Endometrium (tissue), 2 donors: ENCODE measurements at regions not wholly inside any gene's neighbourhood (a gene's known extent, or its start where the extent isn't known, plus 50 kb on each side); places are given as distances from the start of the nearest gene placed in this dataset.
"Not testable (repeated sequence)": the region's sequence is repeated elsewhere in the genome, so short reads cannot be mapped to it uniquely, and the experiment has no call there.

Experiments
- FAIRE-seq: peaks from 2 replicates; lab custom pipeline; 2012; peaks lifted over from hg19 to GRCh38; lab: Jason Lieb, UNC
- donor health status: control.
- donor health status: control.

DNA sequence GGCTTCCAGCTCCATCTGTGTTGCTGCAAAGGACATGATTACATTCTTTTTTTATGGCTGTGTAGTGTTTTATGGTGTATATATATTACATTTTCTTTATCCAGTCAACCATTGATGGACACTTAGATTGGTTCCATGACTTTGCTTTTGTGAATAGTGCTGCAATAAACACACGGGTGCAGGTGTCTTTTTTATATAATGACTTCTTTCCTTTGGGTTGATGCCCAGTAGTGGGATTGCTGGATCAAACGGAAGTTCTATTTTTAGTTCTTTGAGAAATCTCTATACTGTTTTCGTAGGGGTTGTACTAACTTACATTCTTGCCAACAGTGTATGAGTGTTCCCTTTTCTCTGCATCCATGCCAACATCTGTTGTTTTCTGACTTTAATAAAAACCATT lies 189.7 kb downstream of the ACTR3B start:
- no peak for FAIRE-seq

DNA sequence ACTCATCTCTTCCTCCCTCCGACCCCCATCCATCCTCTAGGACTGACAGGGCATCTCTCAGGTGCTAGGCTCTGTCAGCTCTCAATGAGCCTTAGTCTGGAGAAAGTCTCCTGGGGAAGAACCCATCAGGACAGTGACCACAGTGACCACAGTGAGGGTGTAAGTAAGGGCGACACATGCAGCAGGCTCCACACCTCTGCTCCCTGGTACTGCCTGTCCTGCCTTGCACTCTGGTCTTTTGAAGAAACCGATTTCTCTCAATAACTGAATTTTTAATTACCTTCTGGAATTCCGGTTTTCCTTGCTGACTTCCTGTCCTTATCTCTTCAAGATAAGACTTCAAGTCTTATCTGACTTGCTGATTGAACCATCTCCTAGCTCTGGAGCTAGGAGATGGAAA lies 190.2 kb downstream of the ACTR3B start:
- no peak for FAIRE-seq

DNA sequence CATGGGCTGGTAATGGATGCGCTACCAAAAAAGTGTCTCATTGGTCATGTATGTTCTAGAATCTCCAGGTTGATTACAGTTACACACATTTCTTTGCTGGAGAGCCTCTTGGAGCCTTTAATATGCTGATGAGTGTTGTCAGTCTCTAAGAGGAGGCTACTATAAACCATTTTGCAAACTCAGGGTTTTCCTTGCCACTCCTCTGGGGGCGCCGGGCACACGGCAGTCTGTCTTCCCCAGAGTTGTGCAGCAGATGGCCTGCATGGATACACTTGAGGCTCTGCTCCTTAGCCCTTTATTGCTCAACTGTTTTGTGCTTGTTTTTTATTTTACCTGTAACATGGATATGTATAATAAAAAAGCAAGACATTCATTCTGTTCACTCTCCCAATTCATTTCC lies 196.5 kb downstream of the ACTR3B start:
- no peak for FAIRE-seq

DNA sequence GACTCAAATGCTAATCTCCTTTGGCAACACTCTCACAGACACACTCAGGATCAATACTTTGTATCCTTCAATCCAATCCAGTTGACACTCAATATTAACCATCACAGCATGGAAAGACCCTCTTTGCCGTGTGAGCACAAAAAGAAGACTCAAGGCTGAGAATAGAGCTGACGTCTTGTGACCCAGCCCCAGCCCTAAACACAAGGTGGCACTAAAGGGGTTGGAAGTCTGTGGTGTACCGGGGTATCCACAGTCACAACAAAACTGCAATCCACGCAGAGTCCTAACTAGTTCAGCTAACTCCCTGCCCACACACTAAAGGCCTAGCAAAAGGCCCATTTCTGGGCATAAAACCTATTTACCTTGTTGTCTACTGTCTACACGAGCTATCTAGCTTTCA lies 200.1 kb downstream of the ACTR3B start:
- FAIRE-seq = no peak

DNA sequence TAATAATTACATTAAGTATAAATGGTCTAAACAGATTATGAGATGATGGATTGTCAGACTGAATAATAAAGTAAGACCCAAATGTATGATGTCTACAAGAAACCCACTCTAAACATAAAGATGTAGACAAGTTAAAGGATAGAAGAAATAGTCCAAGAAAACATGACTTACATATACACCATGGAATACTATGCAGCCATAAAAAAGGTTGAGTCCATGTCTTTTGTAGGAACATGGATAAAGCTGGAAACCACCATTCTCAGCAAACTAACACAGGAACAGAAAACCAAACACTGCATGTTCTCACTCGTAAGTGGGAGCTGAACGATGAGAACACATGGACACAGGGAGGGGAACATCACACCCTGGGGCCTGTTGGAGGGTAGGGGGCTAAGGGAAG lies 202.2 kb downstream of the ACTR3B start:
- not testable (repeated sequence) for FAIRE-seq

DNA sequence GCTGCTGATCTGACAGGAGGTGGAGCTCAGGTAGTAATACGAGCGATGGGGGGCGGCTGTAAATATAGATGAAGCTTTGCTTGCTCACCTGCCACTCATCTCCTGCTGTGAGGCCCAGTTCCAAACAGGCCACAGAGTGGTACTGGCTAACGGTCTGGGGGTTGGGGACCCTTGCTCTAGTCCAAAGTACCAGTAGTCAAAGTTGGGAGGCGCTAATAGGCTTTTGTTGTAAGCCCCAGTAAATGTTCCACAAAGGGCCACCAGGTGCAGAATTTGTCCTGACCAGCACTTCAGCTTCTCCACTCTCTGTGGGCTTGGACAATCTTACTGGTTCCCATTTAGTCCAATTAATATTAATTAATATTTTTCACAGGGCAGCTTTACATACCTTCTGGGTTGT lies 206.6 kb downstream of the ACTR3B start:
- no peak for FAIRE-seq

DNA sequence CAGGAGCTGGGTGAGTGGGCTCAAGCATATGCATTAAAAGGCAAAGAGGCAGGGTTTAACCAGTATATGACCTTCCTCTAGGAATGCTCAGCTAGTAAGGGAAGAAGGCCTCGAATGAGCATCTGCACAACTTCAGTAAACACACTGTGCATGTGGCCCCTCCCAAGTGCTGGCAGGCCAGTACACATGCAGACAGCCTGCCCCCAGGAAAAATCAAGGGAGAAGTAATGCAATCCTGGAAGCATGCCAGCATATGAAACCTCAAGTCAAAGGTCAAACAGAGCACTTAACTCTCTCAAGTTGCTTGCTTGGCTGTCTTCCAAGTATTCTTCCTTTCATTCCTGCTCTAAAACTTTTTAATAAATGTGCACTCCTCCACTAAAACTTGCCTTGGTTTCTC lies 208.4 kb downstream of the ACTR3B start:
- no peak for FAIRE-seq

DNA sequence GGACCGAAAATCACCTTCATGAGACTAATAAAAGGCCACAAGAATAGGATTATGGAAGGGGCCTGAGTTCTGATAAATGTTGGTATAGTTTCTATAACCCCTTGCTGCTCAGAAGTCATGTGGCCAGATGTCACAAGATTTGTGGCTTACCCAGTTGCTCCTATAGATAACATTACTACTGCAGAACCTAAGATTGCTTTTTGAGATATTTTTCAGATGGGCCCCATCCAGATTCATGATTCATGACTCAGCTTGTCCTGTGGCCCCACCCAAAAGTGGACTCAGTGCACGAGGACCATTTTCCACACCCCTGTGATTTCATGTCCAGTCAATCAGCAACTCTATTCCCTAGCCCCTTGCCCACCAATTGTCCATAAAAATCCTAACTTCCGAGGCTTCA lies 209.0 kb downstream of the ACTR3B start:
- no peak for FAIRE-seq

DNA sequence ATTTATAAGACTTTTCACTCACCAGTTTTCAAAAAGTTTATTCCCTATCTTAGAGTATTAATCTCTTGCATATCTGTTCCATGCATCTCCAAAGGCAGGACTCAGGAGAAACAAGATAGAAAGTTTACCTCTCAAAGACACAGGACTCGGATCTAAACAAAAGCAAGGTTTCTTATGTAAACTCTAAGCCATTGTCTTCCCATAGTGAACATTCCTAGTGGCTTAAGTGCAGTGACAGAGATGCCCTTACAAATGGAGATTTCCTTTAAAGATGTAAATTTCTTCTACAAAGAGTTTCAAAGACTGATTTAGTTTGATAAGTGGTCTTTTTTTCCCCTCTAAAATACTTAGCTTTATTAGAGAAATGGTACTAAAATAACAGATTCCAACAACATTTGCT lies 209.8 kb downstream of the ACTR3B start:
- no peak for FAIRE-seq

DNA sequence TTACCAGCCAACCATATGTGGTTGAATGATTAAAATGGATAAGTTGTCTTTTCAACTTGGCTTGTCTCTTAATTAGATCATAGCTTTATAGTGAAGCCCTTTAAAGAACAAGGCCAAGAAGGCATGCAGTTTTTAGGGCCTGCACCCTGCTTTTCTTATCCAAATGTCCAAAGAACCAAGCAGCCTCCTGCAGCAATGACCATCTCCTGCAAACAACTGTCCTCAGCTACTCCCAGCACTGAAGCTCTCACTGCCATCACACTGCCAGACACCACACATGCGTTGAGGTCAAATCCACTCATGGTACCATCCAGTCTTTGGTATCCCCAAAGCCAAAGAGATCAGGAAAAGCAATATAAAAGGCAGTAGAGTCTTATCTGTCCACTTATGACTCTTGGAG lies 210.3 kb downstream of the ACTR3B start:
- FAIRE-seq = no peak

DNA sequence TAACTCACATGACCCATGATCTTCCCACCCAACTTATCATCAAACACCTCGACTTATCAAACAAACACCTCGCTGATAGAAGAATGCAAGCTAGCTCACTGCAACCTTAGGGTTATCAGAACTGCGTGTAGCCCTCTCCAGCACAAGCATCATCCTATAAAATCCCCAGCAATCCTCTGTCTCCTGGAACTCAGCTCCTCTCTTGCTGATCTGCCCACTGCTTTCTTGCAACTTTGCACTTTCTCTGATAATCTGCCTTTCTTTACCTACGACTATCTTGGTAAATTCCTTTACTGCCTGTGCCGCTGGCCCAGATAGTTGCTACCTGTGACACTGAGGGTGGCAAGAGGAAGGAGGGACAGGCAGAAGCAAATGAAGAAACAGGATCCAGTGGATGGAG lies 210.9 kb downstream of the ACTR3B start:
- FAIRE-seq = no peak

DNA sequence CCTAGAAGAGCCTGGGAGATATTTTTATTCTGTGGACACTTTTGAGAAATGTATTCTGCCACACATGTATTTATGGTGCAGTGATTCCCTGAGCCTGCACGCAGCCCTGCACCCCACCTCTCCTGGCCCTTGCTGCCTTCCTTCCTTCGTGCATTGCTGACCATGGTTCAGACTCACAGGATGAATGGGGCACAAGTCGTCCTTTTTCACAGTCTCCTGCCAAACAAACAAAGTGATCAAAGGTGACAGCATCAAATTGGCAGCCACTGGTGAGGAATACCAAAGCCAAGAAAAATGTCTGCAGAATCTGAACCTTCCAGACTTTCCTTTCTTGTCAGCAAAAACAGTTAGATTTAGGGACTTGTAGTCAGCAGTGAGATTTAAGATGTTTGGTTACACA lies 215.0 kb downstream of the ACTR3B start:
- no peak for FAIRE-seq

DNA sequence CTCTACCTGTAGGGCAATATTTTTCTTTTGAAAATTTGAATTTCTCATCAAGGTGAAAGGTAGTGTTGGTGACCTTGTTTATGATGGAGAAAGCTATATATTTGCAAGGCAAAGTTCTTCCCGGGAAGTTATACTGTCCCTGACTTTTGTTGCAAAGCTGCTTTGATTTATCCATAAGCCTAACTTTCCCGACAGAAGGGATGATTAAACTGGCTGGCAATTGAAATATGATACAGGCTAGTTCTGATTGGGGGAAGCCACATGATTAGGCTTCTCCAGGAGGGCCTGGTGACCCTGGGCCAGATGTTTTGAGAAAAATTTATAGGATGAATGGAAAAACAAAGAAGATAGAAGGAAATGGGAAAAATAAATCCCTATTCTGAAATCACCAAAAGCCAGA lies 215.5 kb downstream of the ACTR3B start:
- FAIRE-seq = peak; percentile 96

DNA sequence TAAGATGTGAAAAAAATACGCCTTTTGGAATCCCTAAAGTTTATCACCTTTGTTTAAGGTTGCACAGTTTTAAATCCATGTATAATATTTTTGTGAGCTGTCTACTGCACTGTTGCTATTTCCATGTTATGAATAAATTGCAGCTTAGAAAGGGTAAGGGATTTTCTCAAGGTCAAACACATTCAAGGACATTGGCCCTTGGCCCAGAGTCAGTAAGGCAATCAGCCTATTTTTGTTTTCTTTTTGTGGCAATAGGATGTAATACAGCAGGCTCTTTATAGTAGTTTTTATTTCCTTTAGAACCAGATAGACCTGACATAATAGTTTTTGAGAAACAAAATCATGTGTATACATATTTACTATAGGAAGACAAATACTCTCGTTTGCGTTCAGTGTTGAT lies 219.8 kb downstream of the ACTR3B start:
- no peak for FAIRE-seq

DNA sequence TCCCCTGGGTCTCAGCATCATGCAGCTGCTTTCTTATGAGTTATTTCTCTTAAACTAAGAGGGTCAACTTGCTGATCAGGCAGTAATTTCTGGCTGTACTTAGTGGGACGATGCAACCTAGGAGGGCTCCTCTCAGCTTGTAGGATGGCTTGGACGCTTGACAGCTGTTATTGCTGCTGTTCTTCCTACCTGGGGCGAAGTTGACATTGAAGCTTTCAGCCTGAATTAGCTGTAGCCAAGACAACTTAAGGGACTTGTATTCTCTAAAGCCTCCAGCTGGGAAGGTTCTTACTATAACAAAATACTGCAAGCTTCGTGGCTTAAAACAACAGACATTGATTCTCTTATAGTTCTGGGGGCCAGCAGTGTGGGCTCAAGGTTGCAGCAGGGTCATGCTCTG lies 224.9 kb downstream of the ACTR3B start:
- no peak for FAIRE-seq

DNA sequence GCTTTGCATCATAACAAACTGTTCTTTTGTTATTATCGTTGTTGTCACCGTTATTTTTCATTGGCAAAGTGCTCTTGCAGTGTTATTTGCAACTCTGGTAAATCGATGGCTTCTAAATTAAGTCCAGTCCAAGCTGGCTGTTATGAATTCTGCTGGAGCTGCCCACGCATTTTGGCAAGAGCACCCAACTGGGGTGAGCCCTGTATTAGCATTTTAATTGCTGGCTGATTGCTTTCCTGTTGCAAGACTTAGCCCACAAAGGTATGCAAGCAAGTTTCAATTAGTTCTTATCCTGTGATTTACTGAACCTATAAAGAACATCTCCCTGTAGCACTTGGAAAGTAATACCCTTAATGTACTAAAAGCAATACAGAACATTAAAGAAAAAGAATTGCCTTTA lies 226.8 kb downstream of the ACTR3B start:
- FAIRE-seq = no peak

DNA sequence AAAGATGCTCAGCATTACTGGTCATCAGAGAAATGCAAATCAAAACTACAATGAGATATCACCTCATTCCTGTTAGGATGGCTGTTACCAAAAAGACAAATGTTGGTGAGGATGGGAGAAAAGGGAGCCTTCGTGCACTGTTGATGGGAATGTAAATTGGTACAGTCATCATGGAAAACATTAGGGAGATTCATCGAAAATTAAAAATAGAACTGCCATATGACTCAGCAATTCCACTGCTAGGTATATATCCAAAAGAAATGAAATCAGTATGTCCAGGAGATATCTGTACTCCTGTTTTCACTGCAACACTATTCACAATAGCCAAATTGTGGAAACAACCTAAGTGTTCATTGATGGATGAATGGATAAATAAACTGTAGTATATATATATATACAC lies 228.1 kb downstream of the ACTR3B start:
- no peak for FAIRE-seq

DNA sequence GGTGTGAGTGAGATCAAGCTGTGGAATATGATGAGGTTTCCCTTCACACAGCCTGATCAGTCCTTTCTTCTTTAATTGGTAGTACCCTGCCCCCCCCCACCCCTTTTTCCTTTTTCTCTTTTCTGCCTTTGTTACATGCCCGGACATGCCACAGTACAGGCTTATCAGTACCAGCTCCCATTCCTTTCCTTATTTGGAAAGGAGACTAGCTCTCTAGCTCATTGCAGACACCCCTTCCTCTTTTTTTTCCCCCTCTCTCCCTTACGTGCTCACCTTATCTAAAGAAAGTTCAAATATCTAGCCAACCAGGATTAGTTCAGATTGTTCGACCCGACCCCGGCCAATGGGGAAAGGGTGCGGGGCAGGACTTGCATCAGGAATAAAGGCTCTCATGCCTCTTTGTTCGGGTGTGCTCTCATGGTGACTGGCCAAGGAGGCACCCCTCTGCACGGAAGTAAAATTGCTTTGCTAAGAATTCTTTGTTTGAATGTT lies 230.4 kb downstream of the ACTR3B start:
- no peak for FAIRE-seq

DNA sequence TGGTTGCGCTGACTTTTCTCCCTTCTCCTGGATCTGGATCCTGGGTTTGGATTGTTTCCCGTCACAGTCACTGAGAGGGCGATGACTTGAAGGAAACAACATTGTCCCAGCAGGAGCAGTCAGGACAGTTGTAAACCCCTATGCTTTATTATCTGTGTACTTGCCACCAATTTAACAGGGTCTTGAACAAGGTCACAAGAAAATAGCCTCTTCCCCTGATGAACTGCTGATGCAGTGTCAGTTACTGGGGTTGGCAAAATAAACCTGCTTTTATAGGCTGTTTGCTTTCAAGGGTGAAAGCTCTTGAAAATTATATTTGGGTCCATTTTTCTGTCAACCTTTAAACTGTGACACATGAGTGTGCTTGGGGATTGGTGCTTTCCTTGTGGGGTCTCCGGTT lies 238.9 kb downstream of the ACTR3B start:
- no peak for FAIRE-seq

DNA sequence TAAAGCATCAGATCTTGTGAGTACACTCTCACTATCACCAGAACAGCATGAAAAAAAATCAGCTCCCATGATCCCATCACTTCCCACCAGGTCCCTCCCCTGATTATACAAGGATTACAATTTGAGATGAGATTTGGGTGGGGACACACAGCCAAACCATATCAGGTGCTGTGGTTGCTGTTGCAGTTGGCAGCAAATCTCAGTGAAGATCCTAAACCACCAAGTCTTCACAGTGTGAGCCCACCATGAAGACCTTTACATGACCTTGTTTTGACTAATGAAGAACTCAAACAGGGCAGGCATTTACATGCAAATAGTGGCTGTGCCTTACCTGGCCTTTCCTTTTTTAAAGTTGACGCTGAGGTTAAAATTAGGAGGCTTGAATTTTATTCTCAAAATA lies 242.6 kb downstream of the ACTR3B start:
- no peak for FAIRE-seq

DNA sequence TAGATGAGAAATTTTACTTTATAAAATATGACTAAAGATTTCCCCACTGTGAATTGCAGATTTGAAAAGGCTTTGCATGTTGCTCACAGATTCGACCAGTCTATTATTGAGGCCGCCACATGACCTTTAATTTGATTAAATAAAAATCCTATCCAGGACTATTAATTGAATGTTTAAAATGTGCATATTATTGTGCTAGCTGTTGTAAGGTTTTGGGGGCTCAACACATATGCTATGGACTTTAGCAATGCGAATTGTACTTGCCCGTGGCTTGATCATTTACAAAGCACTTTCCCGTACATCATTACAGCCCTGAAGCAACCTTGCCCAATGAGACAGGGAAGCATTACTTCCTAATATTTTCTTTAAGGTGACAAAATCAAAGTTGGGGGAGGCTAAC lies 243.0 kb downstream of the ACTR3B start:
- no peak for FAIRE-seq

DNA sequence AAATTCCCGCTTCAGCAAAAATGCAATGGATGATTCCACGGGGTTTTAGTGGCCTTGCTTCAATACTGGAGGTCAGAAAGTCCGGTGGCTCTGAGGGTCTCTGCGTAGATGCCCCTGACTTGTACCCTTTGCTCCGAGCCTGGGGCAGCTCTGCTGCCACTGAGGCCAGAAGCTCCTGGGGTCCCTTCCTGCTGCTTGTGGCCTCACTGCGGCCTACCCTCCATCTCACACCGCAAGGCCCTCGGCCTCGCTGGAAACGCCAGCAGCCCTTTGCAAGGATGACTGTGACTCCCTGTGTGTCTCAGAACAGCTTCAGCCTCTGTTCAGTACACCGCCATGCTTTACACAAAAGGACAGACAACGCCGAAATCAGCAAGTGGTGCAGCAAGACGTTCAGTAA lies 244.8 kb downstream of the ACTR3B start:
- no peak for FAIRE-seq

DNA sequence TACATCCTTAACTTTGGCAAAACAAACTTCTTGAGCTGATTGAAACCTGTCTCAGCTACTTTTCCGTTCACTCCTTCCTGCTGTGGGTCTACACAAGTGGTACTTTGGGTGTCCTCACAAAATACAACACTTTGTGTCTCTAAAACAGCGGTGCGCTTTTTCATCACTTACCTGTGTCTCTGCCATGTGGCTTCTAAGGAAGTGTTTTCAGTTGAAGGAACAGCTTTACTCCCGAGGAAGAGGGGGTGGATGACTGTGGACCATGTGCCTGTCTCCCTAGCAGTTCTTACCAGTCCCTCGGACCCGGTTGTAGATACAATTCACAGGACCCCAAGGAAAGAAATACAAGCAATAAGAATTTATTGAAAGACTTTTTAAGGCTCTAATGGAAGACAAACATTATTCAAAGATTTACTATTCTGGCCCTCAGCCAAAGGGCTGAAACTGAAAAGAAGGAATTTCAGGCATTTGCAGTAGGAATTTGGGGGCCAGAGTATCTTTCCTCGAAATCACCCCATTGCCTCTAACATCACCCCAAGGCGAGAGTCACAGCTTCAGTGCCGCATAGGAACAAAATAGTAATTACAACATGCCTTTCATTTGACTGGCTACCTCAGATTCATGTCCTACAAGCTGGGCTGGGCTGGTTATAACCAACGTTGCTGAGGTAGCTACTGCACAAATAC lies 246.3 kb downstream of the ACTR3B start:
- FAIRE-seq = no peak

DNA sequence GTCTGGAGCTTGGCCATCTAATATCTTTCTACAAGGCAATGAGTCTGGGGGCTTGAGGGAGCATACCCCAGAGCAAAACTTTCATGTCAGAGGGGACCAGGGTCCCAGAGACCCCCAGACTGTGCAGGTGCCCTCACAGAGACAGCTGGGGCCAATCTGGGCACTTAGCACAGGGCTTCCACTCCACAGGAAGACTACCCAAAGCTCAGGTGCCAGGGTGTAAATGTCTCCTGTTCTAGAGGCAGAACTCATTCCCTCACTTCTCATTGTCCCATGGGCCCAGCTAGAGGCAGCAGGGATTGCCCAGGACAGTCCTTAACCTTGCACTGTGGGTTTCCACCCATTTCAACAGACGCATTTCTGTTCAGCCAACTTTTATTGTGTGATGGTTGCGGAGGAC lies 246.9 kb downstream of the ACTR3B start:
- FAIRE-seq = no peak

DNA sequence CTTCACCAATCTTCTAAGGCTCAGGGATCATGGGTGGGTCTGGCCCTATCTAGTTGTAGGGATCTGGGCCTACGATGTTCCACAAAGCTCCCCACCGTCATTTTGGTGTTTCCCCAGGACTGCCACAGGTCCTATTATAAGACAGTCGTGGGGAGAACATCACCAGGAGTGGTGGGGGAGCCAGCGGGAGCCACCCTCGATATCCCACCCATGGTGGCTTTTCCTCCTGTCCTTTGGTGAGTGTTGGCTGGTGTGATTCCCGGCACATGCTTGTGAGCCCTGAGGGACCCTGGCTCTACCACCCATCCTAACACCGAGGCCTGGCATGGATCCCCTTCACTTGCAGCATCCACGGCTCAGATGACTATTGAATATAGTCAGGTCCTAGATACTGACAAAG lies 247.4 kb downstream of the ACTR3B start:
- FAIRE-seq = no peak
